Tibial nerve (tissue), 4 donors: ENCODE measurements at regions not wholly inside any gene's neighbourhood (a gene's known extent, or its start where the extent isn't known, plus 50 kb on each side); places are given as distances from the start of the nearest gene placed in this dataset.

Experiments used
- CTCF ChIP-seq, 5 experiments: fragments of 200-600 bp in 3 of 5; fragments of 450-650 bp in 2 of 5; sonication (generic) in 3 of 5; IDR thresholded peaks; one replicate each; pipeline ENCODE4 v1.5.1; 2016 to 2019; ENCODE audit warnings: antibody characterized with exemption in 5 of 5, mild to moderate bottlenecking in 3 of 5, moderate library complexity in 2 of 5
- EP300 ChIP-seq, 2 donors: sonication (generic); formaldehyde crosslinking; IDR thresholded peaks; one replicate each; pipeline ENCODE4 v1.6.1; 2017; ENCODE audit warnings: antibody characterized with exemption in 2 of 2, mild to moderate bottlenecking in 1 of 2
- POLR2A ChIP-seq, 2 donors: fragments of 450-650 bp; IDR thresholded peaks; one replicate each; pipeline ENCODE4 v1.6.1; 2017; ENCODE audit warnings: antibody characterized with exemption in 2 of 2, mild to moderate bottlenecking in 2 of 2, moderate library complexity in 2 of 2

- no peak for TF ChIP-seq CTCF (IDR thresholded peaks at IDR 0.05)
- TF ChIP-seq POLR2A (IDR thresholded peaks at IDR 0.05), result no peak
- no peak for TF ChIP-seq EP300 (IDR thresholded peaks at IDR 0.05)
These were observed 211.2 kb downstream of the SNCA start for GRCh38 chr4:89625599-89626293.
